ENCODE measurements at regions not wholly inside any gene's neighbourhood (a gene's known extent, or its start where the extent isn't known, plus 50 kb on each side); places are given as distances from the start of the nearest gene placed in this dataset.
A peak's percentile ranks its signal among the peaks of the same experiment; 100 is the strongest.

GRCh38 chr6:68012822-68013221 lies 622.3 kb upstream of the ADGRB3 start:
- intact Hi-C loops (cut with micrococcal nuclease) (no loop called here), in situ Hi-C loops (cut with MboI) (no loop called here)
- H3K27me3 ChIP-seq (ENCODE audit: control insufficient read depth in 2 of 2, insufficient read depth in 2 of 2, low read length in 2 of 2): no peaks in the 10 kb centered on the region
- POLR2A ChIA-PET: interaction anchor here (1.1 kb wide), 1 partner anchor 21 kb away, joined by 3 read pairs; no protein-coding TSS in a partner anchor
- H3K79me2 ChIP-seq (ENCODE audit: control insufficient read depth, insufficient read depth, low read length): no peaks in the 10 kb centered on the region
- no peak overlapping the region for H2AFZ ChIP-seq (ENCODE audit: low read depth, low read length)
- DNase-seq (ENCODE audit: extremely low read depth in 1 of 4, low spot score in 3 of 4): no peak
- no TSS peak for BruUV-seq (replicated peaks)
- H3K9me1 ChIP-seq (ENCODE audit: control insufficient read depth, insufficient read depth, low read length): no peaks in the 10 kb centered on the region
- no peak overlapping the region for H3K4me2 ChIP-seq (ENCODE audit: insufficient read depth, low read length)
- ATAC-seq: no peak
- FAIRE-seq: no peak
- no peak overlapping the region for H3K4me3 ChIP-seq
- no peaks in the 10 kb centered on the region for H3K36me3 ChIP-seq (ENCODE audit: control insufficient read depth, insufficient read depth, low read length)
- H3K27ac ChIP-seq (ENCODE audit: extremely low read depth, low read depth, low read length): no peak overlapping the region
- peak; percentile 72 for TF ChIP-seq ZNF512 (tag; IDR thresholded peaks at IDR 0.05)
- TF ChIP-seq RAD51 (IDR thresholded peaks at IDR 0.05; ENCODE audit: borderline replicate concordance, low read depth): no peak
- 0 out of 4 replicates have a peak, but pooled peaks of 1 of the 2 experiments have one; percentile 10 for TF ChIP-seq TRIM24 (IDR thresholded peaks at IDR 0.05)
- H3K4me1 ChIP-seq (replicated peaks in 1 of 2; ENCODE audit: control insufficient read depth in 2 of 2, insufficient read depth in 2 of 2, low read length in 2 of 2): no peaks in the 10 kb centered on the region; a peak in 2 of 5 replicates
- peaks cover 2% of the 10 kb centered on the region; the same call in 1 of the 2 replicates for H3K9me3 ChIP-seq (replicated peaks; ENCODE audit: control insufficient read depth, insufficient read depth, low read depth, low read length)
- 57% methylated on average over 1 of the region's 1 CpG for WGBS (ENCODE audit: insufficient coverage, low coverage, missing lambda C conversion rate)
- CTCF ChIA-PET (ENCODE audit: low intra/inter-chr PET ratio): no interaction called here
- H4K20me1 ChIP-seq (replicated peaks; ENCODE audit: control insufficient read depth, insufficient read depth, low read length): no peaks in the 10 kb centered on the region
- no peak overlapping the region for H3K9ac ChIP-seq (ENCODE audit: insufficient read depth in 1 of 2, low read depth in 2 of 2, low read length in 2 of 2)

GRCh38 chr6:68010936-68011335 lies 624.1 kb upstream of the ADGRB3 start:
- in situ Hi-C loops (cut with MboI): no loop called here
- Histone ChIP-seq H3K79me2 (ENCODE audit: control insufficient read depth, insufficient read depth, low read length) (no peaks in the 10 kb centered on the region), H3K4me3 (no peak overlapping the region), H3K9me1 (ENCODE audit: control insufficient read depth, insufficient read depth, low read length) (no peaks in the 10 kb centered on the region), H2AFZ (ENCODE audit: low read depth, low read length) (peak overlapping the region; percentile 70), H3K9ac (ENCODE audit: insufficient read depth in 1 of 2, low read depth in 2 of 2, low read length in 2 of 2) (no peak overlapping the region), H3K9me3 (replicated peaks; ENCODE audit: control insufficient read depth, insufficient read depth, low read depth, low read length) (peaks cover 2% of the 10 kb centered on the region; the same call in 1 of the 2 replicates), H3K27me3 (ENCODE audit: control insufficient read depth in 2 of 2, insufficient read depth in 2 of 2, low read length in 2 of 2) (no peaks in the 10 kb centered on the region), H3K4me2 (ENCODE audit: insufficient read depth, low read length) (no peak overlapping the region), H3K27ac (ENCODE audit: extremely low read depth, low read depth, low read length) (no peak overlapping the region), H4K20me1 (replicated peaks; ENCODE audit: control insufficient read depth, insufficient read depth, low read length) (no peaks in the 10 kb centered on the region), H3K36me3 (ENCODE audit: control insufficient read depth, insufficient read depth, low read length) (no peaks in the 10 kb centered on the region), H3K4me1 (replicated peaks in 1 of 2; ENCODE audit: control insufficient read depth in 2 of 2, insufficient read depth in 2 of 2, low read length in 2 of 2) (no peaks in the 10 kb centered on the region; a peak in 2 of 5 replicates)
- BruUV-seq (replicated peaks): no TSS peak
- intact Hi-C loops (cut with micrococcal nuclease): no loop called here
- CTCF ChIA-PET (ENCODE audit: low intra/inter-chr PET ratio): no interaction called here
- no peak for ATAC-seq
- no peak for FAIRE-seq
- no peak for DNase-seq (ENCODE audit: extremely low read depth in 1 of 4, low spot score in 3 of 4)
- TF ChIP-seq GATA2 (CRISPR knock-in tag; IDR thresholded peaks at IDR 0.05): no peak
- no peak for TF ChIP-seq HMBOX1 (IDR thresholded peaks at IDR 0.05)
- POLR2A ChIA-PET: no interaction called here
- 73% methylated on average over 4 of the region's 4 CpGs for WGBS (ENCODE audit: insufficient coverage, low coverage, missing lambda C conversion rate)

All from K562 (cell line).